ENCODE measurements at regions not wholly inside any gene's neighbourhood (a gene's known extent, or its start where the extent isn't known, plus 50 kb on each side); places are given as distances from the start of the nearest gene placed in this dataset.

DNA sequence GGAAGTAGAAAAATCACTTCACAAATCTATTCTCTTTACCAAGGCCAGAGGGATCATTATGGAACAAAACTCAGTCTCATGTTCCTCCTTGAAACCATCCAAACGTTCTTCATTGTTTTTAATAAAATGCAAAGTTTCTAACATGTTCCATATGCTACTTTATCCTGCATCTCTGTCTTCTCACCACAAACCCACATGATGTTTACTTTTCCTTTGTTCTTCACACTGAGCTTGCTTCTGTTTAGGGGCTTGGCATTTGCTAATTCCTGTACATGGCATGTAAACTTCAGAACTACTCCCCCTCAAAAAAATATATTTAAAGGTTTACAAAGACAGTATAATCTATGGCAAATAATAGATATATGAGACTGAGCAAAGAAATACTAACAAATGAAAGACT lies 651.4 kb downstream of the OTOL1 start:
- TF ChIP-seq, protein P1, sequence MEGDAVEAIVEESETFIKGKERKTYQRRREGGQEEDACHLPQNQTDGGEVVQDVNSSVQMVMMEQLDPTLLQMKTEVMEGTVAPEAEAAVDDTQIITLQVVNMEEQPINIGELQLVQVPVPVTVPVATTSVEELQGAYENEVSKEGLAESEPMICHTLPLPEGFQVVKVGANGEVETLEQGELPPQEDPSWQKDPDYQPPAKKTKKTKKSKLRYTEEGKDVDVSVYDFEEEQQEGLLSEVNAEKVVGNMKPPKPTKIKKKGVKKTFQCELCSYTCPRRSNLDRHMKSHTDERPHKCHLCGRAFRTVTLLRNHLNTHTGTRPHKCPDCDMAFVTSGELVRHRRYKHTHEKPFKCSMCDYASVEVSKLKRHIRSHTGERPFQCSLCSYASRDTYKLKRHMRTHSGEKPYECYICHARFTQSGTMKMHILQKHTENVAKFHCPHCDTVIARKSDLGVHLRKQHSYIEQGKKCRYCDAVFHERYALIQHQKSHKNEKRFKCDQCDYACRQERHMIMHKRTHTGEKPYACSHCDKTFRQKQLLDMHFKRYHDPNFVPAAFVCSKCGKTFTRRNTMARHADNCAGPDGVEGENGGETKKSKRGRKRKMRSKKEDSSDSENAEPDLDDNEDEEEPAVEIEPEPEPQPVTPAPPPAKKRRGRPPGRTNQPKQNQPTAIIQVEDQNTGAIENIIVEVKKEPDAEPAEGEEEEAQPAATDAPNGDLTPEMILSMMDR (IDR thresholded peaks at IDR 0.05; ENCODE audit: extremely low read depth, missing control alignments) = no peak
- no peak for DNase-seq (ENCODE audit: low spot score)

DNA sequence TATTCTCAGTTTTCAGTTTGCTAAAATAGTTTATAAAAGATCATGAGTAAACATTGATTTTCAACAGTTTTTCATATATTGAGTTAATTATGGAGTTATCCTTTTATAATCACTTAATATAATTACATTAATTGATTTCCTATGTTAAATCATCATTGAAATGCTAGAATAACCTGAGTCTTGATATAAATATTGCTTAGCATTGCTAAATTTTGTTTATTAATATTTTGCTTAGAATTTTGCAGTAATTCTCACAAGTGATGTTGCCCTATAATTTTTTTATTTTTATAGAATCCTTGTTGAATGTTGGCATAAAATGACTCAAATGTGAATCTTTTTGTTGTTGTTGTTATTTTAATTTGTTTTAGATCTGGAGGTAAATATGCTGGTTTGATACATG lies 654.2 kb downstream of the OTOL1 start:
- DNase-seq (ENCODE audit: low spot score) = no peak
- TF ChIP-seq, protein P1 (IDR thresholded peaks at IDR 0.05; ENCODE audit: extremely low read depth, missing control alignments) = no peak

DNA sequence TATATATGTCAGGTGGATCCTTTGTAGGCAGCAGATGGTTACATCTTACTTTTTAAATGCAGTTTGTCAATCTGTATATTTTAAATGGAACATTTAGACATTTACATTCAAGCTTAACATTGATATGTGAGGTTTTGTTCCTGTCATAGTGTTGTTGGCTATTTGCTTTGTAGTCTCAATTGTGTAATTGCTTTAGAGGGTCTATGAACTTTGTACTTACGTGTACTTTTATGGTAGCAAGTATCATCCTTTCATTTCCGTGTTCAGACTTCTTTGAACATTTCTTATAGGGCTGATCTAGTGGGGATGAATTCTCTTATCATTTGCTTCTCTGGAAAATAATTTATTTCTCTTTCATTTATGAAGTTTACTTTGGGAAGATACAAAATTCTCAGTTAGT lies 656.0 kb downstream of the OTOL1 start:
- DNase-seq (ENCODE audit: low spot score) = no peak
- TF ChIP-seq, protein P1 (IDR thresholded peaks at IDR 0.05; ENCODE audit: extremely low read depth, missing control alignments) = no peak

DNA sequence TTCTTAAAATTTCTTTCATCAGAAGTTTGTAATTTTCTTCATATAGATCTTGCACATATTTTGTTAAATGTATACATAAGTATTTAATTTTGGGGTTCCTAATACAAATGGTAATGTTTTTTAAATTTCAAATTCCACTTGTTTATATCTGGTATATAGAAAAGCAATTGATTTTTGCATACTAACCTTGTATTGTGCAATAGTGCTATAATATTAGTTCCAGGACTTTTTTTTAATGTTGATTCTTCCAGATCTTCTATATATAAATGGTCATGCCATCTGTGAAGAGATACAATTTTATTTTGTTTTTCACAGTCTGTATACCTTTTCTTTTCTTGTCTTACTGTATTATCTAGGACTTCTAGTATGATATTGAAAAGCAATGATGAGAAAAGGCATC lies 665.0 kb downstream of the OTOL1 start:
- DNase-seq (ENCODE audit: low spot score) = no peak
- TF ChIP-seq, protein P1 (IDR thresholded peaks at IDR 0.05; ENCODE audit: extremely low read depth, missing control alignments) = no peak

DNA sequence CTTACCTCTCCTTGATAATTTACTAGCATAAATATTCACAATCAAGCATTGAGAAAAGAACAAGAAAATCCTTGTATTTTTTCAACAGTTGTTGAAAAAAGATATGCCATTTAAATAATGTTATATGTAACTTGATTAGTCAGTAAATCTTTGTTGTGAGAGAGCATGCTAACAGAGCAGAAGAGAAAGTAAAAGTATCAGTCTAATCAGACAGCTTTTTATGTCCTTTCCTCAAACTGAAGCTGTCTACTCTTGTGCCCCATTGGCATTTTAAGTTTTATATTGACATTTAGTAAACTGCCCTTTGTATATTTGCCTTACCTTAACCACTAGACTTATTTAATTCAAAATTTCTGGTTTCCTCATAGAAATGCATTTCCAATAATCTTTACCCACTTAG lies 668.7 kb downstream of the OTOL1 start:
- TF ChIP-seq, protein P1 (IDR thresholded peaks at IDR 0.05; ENCODE audit: extremely low read depth, missing control alignments) = no peak
- peak; percentile 4 for DNase-seq (ENCODE audit: low spot score)

DNA sequence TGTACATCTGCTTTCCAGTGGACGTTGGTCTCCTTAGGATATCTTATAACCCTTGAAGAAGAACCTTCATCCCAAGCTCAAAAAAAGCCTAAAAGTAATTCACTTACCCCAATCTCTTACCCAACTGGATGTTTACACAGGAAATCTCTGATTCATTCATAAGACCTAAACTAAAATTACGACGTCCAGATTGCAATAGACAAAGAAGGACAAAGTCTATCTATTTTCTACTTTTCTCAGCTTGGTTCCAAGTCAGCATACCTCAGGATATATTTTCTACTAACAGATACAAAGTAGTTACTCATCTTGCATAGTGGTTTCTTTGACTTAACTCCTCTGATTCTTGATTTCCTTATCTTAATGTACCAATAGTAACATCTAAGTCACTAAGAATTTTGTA lies 669.9 kb downstream of the OTOL1 start:
- TF ChIP-seq, protein P1 (IDR thresholded peaks at IDR 0.05; ENCODE audit: extremely low read depth, missing control alignments) = no peak
- DNase-seq (ENCODE audit: low spot score) = no peak

DNA sequence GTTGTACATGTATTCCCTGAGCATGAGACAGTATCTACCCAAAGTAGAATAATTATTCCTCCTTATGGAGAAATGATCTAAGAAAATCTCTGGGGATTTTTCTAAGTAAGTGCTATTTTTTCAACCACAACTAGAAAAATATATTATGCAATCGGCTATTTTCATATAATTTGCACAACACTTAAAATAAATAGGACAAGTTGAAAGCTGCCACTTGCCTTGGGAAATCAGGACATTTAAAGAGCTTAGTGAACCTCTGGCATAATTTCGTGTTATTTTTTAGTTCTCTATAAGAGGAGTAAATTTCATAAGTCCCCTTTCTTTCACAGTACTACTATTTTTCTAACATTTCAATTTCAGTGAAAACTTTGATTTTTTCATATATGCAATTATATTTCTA lies 672.1 kb downstream of the OTOL1 start:
- no peak for DNase-seq (ENCODE audit: low spot score)
- TF ChIP-seq, protein P1 (IDR thresholded peaks at IDR 0.05; ENCODE audit: extremely low read depth, missing control alignments) = no peak
